ENCODE measurements at regions not wholly inside any gene's neighbourhood (a gene's known extent, or its start where the extent isn't known, plus 50 kb on each side); places are given as distances from the start of the nearest gene placed in this dataset.

DNA sequence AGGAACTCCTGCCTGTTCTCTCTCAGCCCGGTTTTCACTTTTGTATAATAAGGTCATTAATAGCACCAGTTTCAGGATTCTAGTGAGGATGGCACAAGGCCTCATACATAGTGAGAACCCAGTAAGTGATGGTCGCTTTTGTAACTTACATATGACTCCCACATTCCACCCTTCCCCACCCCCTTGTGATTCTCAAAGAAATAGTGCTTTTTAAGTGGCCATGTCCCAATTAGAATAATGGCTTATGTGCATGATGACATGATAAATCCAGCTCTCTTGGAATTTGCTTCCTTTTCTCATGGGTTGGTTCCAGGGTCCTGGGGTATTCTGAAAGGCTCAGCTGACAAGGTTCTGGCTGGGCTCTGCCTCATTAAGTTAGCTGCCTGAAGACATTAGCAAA is 189.9 kb downstream of the URB2 start:
- TF ChIP-seq RAD21 (IDR thresholded peaks at IDR 0.05; ENCODE audit: low read depth), result no peak
- TF ChIP-seq EGR1 (IDR thresholded peaks at IDR 0.05), result no peak
- TF ChIP-seq, protein P1, sequence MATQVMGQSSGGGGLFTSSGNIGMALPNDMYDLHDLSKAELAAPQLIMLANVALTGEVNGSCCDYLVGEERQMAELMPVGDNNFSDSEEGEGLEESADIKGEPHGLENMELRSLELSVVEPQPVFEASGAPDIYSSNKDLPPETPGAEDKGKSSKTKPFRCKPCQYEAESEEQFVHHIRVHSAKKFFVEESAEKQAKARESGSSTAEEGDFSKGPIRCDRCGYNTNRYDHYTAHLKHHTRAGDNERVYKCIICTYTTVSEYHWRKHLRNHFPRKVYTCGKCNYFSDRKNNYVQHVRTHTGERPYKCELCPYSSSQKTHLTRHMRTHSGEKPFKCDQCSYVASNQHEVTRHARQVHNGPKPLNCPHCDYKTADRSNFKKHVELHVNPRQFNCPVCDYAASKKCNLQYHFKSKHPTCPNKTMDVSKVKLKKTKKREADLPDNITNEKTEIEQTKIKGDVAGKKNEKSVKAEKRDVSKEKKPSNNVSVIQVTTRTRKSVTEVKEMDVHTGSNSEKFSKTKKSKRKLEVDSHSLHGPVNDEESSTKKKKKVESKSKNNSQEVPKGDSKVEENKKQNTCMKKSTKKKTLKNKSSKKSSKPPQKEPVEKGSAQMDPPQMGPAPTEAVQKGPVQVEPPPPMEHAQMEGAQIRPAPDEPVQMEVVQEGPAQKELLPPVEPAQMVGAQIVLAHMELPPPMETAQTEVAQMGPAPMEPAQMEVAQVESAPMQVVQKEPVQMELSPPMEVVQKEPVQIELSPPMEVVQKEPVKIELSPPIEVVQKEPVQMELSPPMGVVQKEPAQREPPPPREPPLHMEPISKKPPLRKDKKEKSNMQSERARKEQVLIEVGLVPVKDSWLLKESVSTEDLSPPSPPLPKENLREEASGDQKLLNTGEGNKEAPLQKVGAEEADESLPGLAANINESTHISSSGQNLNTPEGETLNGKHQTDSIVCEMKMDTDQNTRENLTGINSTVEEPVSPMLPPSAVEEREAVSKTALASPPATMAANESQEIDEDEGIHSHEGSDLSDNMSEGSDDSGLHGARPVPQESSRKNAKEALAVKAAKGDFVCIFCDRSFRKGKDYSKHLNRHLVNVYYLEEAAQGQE (IDR thresholded peaks at IDR 0.05; ENCODE audit: low read depth), result no peak
- TF ChIP-seq NFIC (IDR thresholded peaks at IDR 0.05), result no peak
- TF ChIP-seq EP300 (IDR thresholded peaks at IDR 0.05; ENCODE audit: borderline replicate concordance), result no peak
- no peak for TF ChIP-seq TEAD4 (IDR thresholded peaks at IDR 0.05)
- TF ChIP-seq TAF1 (IDR thresholded peaks at IDR 0.05; ENCODE audit: low read depth), result no peak
- no peak for TF ChIP-seq CEBPB (IDR thresholded peaks at IDR 0.05)
- TF ChIP-seq FOXM1 (IDR thresholded peaks at IDR 0.05; ENCODE audit: borderline replicate concordance, low read depth), result no peak
- TF ChIP-seq TCF12 (IDR thresholded peaks at IDR 0.05; ENCODE audit: low read depth), result no peak

DNA sequence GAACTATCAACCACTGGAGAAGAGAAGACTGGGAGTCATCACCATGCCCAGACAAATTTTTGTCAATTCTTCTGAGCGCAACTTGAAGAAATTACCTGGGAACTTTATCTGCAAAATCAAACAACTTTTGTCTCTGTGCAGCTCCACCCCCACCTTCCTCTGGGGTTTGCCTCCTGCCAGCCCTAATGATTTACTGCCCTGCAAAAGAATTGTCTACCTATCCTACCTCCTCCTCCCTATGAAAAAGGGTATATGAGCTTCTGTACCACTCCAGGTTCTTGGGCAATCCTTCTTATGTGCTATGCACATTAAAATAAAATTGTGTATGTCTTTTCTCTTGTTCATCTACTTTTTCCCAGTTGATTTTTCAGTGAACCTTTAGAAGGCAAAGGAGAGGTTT is 191.9 kb downstream of the URB2 start:
- TF ChIP-seq, protein P1 (IDR thresholded peaks at IDR 0.05; ENCODE audit: low read depth), result no peak
- TF ChIP-seq EP300 (IDR thresholded peaks at IDR 0.05; ENCODE audit: borderline replicate concordance) (no peak), TCF12 (IDR thresholded peaks at IDR 0.05; ENCODE audit: low read depth) (no peak), YY1 (IDR thresholded peaks at IDR 0.05; ENCODE audit: low read depth) (no peak), EGR1 (IDR thresholded peaks at IDR 0.05) (no peak), ZBTB7A (IDR thresholded peaks at IDR 0.05; ENCODE audit: low read depth) (no peak), TAF1 (IDR thresholded peaks at IDR 0.05; ENCODE audit: low read depth) (no peak)

DNA sequence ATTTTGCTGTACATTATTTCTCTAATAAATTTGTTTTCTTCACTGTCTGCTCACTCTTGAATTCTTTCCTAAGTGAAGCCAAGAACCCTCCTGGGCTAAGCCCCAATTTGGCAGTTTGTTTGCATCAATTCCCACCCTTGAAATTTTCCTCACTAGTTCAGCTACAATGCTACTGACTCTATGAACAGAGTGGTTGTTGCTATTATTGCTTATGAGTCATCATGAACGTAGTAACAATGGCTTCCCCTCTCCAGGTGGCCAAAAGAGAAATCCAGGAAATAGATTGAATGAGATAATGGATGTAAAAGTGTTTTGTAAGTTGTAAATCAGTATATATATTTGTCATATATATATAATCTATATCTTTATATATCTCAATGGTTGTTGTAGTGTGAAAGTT is 193.0 kb downstream of the URB2 start:
- TF ChIP-seq CEBPB (IDR thresholded peaks at IDR 0.05) (no peak), CREB1 (IDR thresholded peaks at IDR 0.05; ENCODE audit: low read depth) (no peak), RAD21 (IDR thresholded peaks at IDR 0.05; ENCODE audit: low read depth) (no peak), EGR1 (IDR thresholded peaks at IDR 0.05) (no peak), TAF1 (IDR thresholded peaks at IDR 0.05; ENCODE audit: low read depth) (no peak), EP300 (IDR thresholded peaks at IDR 0.05; ENCODE audit: borderline replicate concordance) (no peak), ZBTB7A (IDR thresholded peaks at IDR 0.05; ENCODE audit: low read depth) (no peak), TEAD4 (IDR thresholded peaks at IDR 0.05) (no peak), YY1 (IDR thresholded peaks at IDR 0.05; ENCODE audit: low read depth) (no peak)
- TF ChIP-seq, protein P1 (IDR thresholded peaks at IDR 0.05; ENCODE audit: low read depth), result no peak

DNA sequence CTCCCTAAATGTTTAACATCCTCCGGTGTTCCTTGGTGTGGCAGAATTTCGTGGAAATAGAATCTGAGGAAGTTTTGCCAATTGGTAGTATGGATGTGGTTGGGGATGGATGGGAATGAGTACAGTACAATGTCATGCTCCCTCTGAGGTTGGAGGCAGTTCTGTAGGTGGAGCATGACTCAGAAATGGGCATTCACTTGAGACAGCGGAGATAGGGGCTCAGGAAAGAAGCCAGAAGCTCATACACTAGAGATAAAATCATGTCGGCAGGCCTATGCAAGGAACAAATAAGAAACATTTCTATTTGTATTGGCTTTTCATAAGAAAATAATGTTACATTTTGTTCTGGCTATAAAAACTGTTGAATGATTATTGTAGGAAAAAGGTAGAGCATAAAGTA is 196.0 kb downstream of the URB2 start:
- TF ChIP-seq EGR1 (IDR thresholded peaks at IDR 0.05) (no peak), TEAD4 (IDR thresholded peaks at IDR 0.05) (no peak), TAF1 (IDR thresholded peaks at IDR 0.05; ENCODE audit: low read depth) (no peak), EP300 (IDR thresholded peaks at IDR 0.05; ENCODE audit: borderline replicate concordance) (no peak), ZBTB7A (IDR thresholded peaks at IDR 0.05; ENCODE audit: low read depth) (no peak), NFIC (IDR thresholded peaks at IDR 0.05) (no peak), CEBPB (IDR thresholded peaks at IDR 0.05) (no peak), TCF12 (IDR thresholded peaks at IDR 0.05; ENCODE audit: low read depth) (no peak), YY1 (IDR thresholded peaks at IDR 0.05; ENCODE audit: low read depth) (no peak), FOXM1 (IDR thresholded peaks at IDR 0.05; ENCODE audit: borderline replicate concordance, low read depth) (no peak), RAD21 (IDR thresholded peaks at IDR 0.05; ENCODE audit: low read depth) (no peak), CREB1 (IDR thresholded peaks at IDR 0.05; ENCODE audit: low read depth) (no peak)
- TF ChIP-seq, protein P1 (IDR thresholded peaks at IDR 0.05; ENCODE audit: low read depth), result no peak
- TF ChIP-seq, protein P2, sequence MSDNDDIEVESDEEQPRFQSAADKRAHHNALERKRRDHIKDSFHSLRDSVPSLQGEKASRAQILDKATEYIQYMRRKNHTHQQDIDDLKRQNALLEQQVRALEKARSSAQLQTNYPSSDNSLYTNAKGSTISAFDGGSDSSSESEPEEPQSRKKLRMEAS (IDR thresholded peaks at IDR 0.05), result no peak
- TF ChIP-seq, protein P3, sequence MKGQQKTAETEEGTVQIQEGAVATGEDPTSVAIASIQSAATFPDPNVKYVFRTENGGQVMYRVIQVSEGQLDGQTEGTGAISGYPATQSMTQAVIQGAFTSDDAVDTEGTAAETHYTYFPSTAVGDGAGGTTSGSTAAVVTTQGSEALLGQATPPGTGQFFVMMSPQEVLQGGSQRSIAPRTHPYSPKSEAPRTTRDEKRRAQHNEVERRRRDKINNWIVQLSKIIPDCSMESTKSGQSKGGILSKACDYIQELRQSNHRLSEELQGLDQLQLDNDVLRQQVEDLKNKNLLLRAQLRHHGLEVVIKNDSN (IDR thresholded peaks at IDR 0.05), result no peak
